MCF 10A (cell line): ENCODE measurements at regions not wholly inside any gene's neighbourhood (a gene's known extent, or its start where the extent isn't known, plus 50 kb on each side); places are given as distances from the start of the nearest gene placed in this dataset.
A peak's percentile ranks its signal among the peaks of the same experiment; 100 is the strongest.

Experiments
- BruUV-seq: library from RNA; stranded (reverse); fragments of 400-500 nt; replicated peaks from 2 replicates; lab custom pipeline; 2021; lab: Mats Ljungman, UMichigan
- CTCF ChIA-PET: fragments of 300-600 bp; sonication (Branson Sonifier 250); formaldehyde crosslinking; extraction: SDS; loops from one replicate; lab custom pipeline; 2021; ENCODE audit warnings: antibody characterized with exemption, inconsistent platforms; lab: Yijun Ruan, JAX
- POLR2A ChIA-PET: fragments of 300-600, 350-650 bp; sonication (Branson Sonifier 250); formaldehyde crosslinking; extraction: SDS; loops from one replicate; lab custom pipeline; 2020; ENCODE audit warnings: antibody characterized with exemption, inconsistent platforms; lab: Yijun Ruan, JAX
- DNase-seq: peaks from one replicate; pipeline ENCODE4 v3.0.0-alpha.2; 2018; ENCODE audit not compliant: unreplicated experiment
- H3K27ac Mint-ChIP-seq: one replicate; pipeline ENCODE4 v1.8.0; 2022; ENCODE audit warnings: mild to moderate bottlenecking, low read depth, mixed read lengths; ENCODE audit not compliant: unreplicated experiment
- H3K27me3 Mint-ChIP-seq: one replicate; pipeline ENCODE4 v1.8.0; 2022; ENCODE audit warnings: mixed read lengths; ENCODE audit not compliant: insufficient read depth, unreplicated experiment
- H3K36me3 Mint-ChIP-seq: one replicate; pipeline ENCODE4 v1.8.0; 2022; ENCODE audit warnings: mild to moderate bottlenecking, moderate library complexity, mixed read lengths; ENCODE audit not compliant: insufficient read depth, unreplicated experiment
- H3K4me1 Mint-ChIP-seq: one replicate; pipeline ENCODE4 v1.8.0; 2022; ENCODE audit warnings: mixed read lengths; ENCODE audit not compliant: insufficient read depth, unreplicated experiment
- H3K4me3 Mint-ChIP-seq: one replicate; pipeline ENCODE4 v1.8.0; 2022; ENCODE audit warnings: mild to moderate bottlenecking, moderate library complexity, mixed read lengths; ENCODE audit not compliant: unreplicated experiment
- H3K9me3 Mint-ChIP-seq: one replicate; pipeline ENCODE4 v1.8.0; 2022; ENCODE audit warnings: mixed read lengths; ENCODE audit not compliant: unreplicated experiment
- intact Hi-C: fragments of 100-400 bp; cut with micrococcal nuclease; formaldehyde crosslinking; loops from 2 replicates; pipeline ENCODE4 v1.14.1; 2022
- TF ChIP-seq, protein P1 (sequence below): fragments of 200-600 bp; IDR thresholded peaks from one replicate; pipeline ENCODE4 v1.8.0; 2022; ENCODE audit warnings: antibody characterized with exemption, mild to moderate bottlenecking; ENCODE audit not compliant: unreplicated experiment

DNA sequence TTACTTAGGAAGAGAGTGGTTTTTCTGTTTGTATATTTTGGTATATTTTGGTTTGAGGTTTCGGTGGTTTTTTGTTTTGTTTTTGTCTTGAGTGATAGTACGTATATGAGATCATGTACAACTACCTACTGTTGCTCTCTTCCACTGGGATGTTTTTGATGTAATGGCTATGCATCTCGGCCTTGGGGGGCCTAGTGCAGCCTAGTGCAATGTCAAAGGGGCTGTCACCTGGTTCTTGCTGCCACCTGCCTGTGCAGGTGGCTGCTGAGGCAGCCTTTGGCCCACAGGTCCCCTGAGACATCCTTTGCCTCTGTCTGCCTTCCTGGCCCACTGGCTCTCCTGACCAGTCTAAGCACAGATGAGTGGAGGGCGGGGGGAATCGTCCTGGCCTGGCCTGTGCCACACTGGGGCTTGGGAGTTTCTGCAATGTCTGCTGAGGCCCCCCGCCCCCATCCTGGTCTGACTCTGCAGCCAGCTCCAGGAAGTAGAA is 546.6 kb downstream of the CD83 start:
- intact Hi-C loops = no loop called here
- no peak for DNase-seq
- no TSS peak for BruUV-seq
- TF ChIP-seq, protein P1, sequence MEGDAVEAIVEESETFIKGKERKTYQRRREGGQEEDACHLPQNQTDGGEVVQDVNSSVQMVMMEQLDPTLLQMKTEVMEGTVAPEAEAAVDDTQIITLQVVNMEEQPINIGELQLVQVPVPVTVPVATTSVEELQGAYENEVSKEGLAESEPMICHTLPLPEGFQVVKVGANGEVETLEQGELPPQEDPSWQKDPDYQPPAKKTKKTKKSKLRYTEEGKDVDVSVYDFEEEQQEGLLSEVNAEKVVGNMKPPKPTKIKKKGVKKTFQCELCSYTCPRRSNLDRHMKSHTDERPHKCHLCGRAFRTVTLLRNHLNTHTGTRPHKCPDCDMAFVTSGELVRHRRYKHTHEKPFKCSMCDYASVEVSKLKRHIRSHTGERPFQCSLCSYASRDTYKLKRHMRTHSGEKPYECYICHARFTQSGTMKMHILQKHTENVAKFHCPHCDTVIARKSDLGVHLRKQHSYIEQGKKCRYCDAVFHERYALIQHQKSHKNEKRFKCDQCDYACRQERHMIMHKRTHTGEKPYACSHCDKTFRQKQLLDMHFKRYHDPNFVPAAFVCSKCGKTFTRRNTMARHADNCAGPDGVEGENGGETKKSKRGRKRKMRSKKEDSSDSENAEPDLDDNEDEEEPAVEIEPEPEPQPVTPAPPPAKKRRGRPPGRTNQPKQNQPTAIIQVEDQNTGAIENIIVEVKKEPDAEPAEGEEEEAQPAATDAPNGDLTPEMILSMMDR = no peak
- Mint-ChIP-seq H3K9me3 (no peaks in the 10 kb centered on the region), H3K27me3 (no peaks in the 10 kb centered on the region), H3K27ac (no peak overlapping the region), H3K4me3 (no peak overlapping the region), H3K36me3 (no peaks in the 10 kb centered on the region), H3K4me1 (peaks cover 17% of the 10 kb centered on the region)
- ChIA-PET POLR2A (no interaction called here), CTCF (no interaction called here)

DNA sequence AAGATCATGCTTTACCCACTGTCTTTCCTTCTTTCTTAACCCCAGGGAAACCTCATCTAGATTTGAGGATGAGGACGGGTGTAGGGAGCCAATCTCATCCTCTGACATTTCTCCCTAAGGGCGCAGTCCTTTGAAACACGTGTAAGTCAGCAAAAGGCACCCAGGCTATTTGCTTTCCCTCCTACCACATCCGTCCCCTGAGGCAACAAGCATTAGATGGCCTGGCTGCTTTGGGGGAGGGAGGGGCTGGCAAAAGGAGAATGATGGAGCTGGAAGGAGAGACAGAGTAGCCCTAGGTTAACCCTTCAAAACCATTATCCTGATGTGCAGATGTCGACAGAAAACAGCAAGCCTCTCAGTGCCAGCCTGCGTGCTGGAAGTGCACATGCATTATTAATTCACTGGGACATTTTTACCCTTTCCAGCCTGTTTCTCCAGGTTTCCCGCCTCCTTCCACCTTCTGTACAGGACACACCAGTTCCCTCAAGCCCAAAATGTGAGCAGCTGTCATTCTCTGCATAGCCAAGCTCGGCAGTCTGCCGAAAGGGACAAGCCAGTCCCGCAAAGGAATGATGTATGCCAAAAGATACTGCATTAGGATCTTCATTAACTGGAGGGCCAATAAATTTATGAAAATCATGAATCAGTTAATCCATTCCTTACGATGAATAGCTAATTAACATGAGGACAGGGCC is 547.2 kb downstream of the CD83 start:
- Mint-ChIP-seq H3K27me3 (no peaks in the 10 kb centered on the region), H3K4me3 (no peak overlapping the region), H3K4me1 (peaks cover 16% of the 10 kb centered on the region), H3K36me3 (no peaks in the 10 kb centered on the region), H3K9me3 (no peaks in the 10 kb centered on the region), H3K27ac (no peak overlapping the region)
- no TSS peak for BruUV-seq
- CTCF ChIA-PET = interaction anchor here (0.7 kb wide), 2 partner anchors 40 to 48 kb away, joined by 3 read pairs; no protein-coding TSS in a partner anchor
- intact Hi-C loops = loop anchor here (5.0 kb wide), 1 partner anchor 583 kb away; the partner anchor contains the start of gene JARID2
- TF ChIP-seq, protein P1 = no peak
- POLR2A ChIA-PET = interaction anchor here (0.7 kb wide), 1 partner anchor 767 kb away, joined by 3 read pairs; no protein-coding TSS in a partner anchor
- no peak for DNase-seq

DNA sequence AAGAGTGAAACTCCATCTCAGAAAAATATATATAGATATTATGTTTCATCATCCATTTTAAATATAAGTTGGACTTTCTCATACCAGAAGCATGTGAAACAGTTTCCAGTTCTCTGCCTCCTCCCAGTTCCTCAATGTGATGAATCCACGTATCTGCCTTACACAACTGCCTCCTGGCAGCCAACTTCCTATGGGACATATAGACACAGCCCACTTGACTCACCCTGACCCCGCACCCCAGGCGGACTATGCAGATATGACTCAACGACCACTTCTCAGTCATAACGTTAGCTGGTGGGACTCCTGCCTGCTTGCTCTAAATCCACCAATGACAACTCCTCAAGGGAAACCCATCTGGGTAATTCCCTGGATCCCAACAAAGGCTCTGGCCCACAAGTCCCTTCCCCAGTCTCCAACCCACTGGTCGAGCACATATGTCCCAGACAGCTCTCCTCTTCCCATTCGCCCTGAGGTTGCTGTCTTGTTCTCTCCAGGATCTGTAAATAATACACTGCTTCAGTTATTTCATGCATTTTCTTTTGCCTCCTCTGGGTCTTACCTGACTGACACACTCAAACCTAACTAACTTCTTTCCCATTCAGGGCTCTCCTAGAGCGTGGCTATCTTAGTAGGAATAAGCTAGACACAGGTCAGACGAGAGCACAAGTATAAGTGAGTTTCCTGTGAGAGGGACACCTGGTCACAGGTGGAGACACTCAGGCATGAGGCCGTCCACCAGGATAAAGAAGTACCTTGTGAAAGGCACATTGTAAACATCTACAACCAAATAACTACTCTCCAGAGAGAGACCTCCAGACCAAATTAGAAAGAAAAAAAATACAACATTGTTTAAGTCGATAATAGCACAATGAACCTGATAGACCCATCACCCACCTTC is 548.5 kb downstream of the CD83 start:
- POLR2A ChIA-PET = no interaction called here
- BruUV-seq = no TSS peak
- Mint-ChIP-seq H3K4me3 (no peak overlapping the region), H3K36me3 (no peaks in the 10 kb centered on the region), H3K27me3 (no peaks in the 10 kb centered on the region), H3K27ac (peak overlapping the region; percentile 69), H3K4me1 (peaks cover 22% of the 10 kb centered on the region), H3K9me3 (no peaks in the 10 kb centered on the region)
- intact Hi-C loops = loop anchor here (5.0 kb wide), 1 partner anchor 581 kb away; the partner anchor contains the start of gene JARID2
- CTCF ChIA-PET = interaction anchor here (0.7 kb wide), 1 partner anchor 41 kb away, joined by 3 read pairs; no protein-coding TSS in a partner anchor
- TF ChIP-seq, protein P1 = no peak
- peak; percentile 95 for DNase-seq
